ENCODE measurements at regions not wholly inside any gene's neighbourhood (a gene's known extent, or its start where the extent isn't known, plus 50 kb on each side); places are given as distances from the start of the nearest gene placed in this dataset.

DNA sequence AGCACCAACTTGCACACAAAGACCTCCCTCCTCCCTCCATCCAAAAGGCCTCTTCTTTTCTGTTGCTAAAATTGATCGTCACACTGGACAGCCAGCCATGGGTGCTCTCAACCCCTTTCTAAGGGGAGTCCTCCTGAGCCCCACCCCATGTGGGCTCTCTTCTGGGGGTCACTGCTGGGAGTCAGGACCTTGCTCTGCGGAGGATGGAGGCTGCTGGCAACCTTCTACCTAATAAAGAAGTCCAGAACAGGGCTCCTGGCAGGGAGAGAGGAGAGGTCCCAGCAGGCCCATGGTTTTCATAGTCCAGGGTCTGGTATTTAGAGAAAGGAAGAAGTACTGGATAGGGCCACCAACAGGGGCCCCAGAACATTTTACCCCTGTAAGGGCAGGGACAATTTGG lies 67.6 kb upstream of the OTOS start:
- CTCF ChIA-PET, result no interaction called here

DNA sequence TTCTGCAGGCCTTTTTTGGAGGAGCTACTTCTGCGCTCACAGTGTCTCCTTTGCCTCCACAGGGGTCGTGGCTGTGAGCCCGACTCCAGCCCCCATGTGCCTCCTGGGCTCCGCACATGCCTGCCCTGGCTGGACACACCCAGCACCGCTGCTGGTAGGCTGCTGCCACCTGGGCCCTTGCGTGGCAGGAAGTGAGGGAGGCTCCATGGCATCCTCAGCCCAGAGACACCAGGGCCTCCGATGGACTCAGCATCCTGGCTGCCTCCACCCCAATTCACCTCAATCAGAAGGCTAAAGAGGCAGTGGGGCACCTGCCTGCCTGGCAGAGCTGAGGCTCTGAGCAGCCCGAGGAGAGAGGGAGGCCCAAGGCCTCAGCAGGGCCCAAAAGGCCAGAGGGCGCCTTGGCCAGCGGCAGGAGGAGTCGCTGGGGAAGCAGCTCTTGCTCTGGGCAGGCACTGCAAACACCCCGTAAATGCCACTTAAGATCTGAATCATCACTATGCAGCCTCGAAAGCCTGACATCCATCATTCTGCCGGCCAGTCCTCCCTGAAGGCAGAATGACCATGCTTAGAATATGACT lies 68.3 kb upstream of the OTOS start:
- CTCF ChIA-PET, result no interaction called here

More for the DNA sequence above, 67.6 kb upstream of the OTOS start:
- POLR2A ChIA-PET, result no interaction called here

DNA sequence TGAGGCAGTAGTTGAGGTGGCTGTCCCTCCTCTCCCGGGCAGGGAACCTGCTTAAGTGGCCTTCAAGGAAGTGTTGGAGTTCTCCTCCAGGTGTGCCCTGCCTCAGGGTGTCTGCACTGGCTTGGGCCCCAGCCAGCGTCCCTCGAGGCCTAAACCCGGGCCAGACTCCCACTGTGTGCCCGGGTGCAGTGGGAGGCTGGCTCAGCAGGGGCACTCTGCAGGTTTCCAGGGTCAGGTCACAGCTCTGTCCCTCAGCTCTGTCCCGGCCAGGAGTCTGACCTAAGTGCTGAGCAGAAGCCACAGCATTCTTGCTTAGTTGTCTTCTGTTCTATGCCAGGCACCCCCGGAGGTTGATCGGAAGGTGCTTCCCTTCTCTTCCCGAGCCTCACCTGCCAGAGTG lies 69.0 kb upstream of the OTOS start:
- ChIA-PET CTCF (no interaction called here), POLR2A (no interaction called here)

More for the DNA sequence above, 68.3 kb upstream of the OTOS start:
- POLR2A ChIA-PET, result no interaction called here

DNA sequence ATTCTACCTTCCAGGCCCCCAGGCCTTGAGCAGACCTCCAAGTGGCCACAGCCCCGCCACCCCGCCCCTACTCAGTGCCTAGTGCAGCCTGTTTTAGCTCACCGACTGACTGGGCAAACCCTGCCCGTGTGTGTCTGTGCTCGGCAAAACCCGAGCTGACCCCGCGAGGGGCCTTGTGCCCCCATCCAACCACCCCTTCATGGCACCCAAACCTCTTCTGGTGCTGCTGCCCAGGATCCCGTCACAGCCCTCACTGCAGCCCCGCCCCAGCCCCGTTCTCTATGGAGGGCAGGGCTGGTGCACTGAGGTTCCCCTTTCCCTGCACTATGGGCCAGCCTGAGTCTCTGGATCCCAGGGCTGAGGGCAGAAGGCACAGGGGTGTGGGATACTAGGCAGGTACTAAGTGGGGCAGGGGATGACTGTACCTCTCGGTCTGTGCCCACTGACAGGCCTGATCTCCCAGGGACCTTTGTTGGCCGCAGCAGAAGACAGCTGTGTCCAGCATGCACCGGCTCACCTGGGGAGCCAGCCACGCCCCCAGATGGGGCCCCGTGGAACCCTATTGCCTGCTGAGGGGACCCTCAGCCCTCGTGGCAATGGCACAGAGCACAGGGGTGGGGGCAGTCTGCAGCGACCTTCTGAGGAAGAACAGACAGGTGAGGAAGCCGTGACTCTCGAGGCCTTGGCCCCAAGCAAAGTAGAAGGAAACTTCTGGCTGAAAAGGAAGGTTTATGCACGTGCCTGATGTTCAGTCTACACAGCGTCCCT lies 69.9 kb upstream of the OTOS start:
- POLR2A ChIA-PET, result no interaction called here

GRCh38 chr2:240211096-240211495 lies 70.6 kb upstream of the OTOS start:
- CTCF ChIA-PET, result no interaction called here
- POLR2A ChIA-PET, result no interaction called here

More for the DNA sequence above, 69.9 kb upstream of the OTOS start:
- CTCF ChIA-PET, result no interaction called here

DNA sequence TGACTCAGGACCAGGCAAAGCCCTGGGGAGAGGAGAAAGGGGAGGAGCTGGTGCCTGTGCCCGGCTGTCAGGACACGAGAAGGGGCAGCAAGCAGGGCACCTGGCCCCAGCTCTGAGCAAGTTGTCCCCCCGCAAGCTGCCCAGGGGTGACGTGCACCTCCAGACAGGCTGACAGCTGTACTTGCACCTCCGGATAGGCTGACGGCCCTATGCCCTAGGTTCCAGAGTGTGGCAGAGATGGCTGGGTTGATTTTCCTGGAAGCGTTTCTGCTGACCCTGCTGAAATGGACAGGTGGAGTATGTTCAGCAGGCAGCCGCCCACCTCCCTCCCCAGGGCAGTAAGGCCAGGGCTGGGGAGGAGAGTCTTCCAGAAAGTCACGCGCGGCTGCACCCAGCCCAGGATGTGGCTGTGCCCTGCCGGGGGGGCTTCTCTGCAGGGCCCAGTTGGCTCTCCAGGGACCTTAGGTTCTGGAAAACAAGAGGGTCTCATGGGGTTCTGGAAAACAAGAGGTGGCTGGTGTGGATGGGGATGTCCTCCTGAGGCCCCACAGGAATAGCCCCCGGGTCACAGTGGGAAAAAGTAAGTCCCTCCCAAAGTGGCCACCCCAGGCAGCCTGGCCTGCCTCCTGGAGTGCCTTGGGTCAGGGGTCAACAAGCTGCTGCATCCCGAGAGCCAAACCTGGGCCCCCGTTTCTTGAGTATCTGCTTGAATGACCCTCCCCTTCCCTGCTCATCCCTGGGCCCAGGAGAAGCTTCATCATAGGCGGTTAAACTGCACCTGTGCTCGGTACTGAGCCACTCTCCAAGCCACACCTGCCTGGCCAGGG lies 71.4 kb upstream of the OTOS start:
- CTCF ChIA-PET, result no interaction called here
- POLR2A ChIA-PET, result no interaction called here

- ChIA-PET CTCF (no interaction called here), POLR2A (no interaction called here)
These were observed 72.2 kb upstream of the OTOS start for GRCh38 chr2:240212425-240213225.

GRCh38 chr2:240213226-240213475 lies 72.7 kb upstream of the OTOS start:
- POLR2A ChIA-PET, result no interaction called here
- CTCF ChIA-PET, result no interaction called here

DNA sequence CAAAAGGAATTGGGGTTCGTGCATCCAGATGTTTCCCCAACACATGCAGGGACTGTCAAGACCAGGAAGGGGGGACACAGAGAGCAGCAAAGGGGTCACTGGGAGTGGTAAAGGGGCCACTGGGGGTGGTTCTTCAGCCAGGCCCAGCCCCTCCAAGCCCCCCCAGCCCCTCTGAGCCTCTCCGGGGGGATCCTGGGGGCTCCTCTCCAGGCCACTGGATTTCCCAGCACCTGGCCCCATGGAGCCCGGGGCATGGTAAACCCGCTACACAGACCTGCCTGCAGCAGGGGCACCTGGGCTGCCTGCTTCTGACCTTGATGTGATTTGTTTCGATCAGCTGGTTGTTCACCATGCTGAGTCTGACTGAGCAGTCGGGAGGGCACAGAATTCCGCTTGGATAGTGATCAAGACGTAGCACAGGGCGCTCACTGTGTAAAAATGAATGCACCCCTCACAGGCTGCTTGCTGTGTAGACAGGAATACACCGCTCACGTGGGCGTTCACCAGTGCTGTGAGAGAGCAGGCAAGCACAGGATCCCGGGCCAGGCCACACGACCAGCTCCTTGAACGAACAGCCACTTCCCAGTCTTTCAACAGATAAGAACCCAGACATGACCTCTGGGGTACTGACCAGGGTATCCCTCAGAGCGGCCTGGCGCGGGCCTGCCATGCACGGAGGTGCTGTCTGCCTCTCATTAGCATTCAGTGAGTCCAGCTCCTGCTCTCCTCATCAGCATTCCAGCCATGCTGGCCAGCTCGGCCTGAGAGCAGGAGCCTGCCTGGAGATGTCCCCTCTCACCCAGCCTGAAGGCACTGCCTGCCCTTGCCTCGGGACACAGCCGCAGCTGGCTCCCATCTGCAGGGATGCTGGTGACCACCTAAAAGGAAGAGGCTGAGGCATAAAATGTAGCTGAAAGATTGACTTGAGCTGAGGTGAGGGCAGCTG lies 73.3 kb upstream of the OTOS start:
- ChIA-PET CTCF (interaction anchor here (1.1 kb wide), 1 partner anchor 14 kb away, joined by 3 read pairs; no protein-coding TSS in a partner anchor), POLR2A (no interaction called here)

DNA sequence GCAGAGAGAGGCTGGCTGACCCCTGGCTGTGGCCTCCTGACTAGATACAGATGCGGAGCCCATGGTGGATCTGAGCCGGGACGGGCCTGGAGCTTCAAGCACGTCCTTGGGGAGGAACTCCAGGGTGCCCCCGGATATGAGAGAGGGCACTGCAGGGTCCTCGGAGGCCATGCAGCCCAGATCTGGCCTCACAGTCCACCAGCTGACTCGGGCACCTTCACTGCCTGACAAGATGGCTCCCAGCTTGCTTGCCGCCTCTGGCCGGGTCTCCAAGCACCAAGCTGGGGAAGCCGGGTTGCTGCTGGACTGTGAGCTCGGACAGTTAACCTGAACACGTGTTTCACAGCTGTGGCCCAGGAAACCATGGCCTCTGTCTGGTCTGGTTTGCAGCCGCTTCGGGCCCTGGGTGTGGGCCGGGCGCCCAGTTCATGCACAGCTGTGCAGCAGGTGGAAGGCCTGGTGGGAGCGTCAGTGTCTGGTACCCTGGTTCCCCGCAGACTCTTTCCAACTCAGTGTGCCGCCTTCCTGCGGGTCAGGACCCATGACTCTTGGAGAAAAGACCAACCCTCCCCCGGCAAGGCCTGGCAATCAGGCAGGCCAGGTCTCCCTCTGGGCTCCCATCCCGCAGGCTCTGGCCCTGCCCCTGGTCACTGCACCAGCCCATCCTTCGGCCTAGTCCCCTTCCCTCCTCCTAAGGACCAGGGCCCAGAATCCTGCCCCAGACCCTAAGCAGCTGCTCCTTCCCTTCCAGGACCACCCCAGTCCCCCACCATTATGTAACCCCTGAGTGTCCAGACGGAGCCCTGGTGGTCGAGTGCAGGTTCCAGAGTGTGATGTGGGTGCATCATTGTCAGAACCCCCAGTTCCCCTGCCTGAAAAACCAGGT lies 74.6 kb upstream of the OTOS start:
- ChIA-PET CTCF (interaction anchor here (1.1 kb wide), 1 partner anchor 13 kb away, joined by 3 read pairs; no protein-coding TSS in a partner anchor), POLR2A (no interaction called here)

DNA sequence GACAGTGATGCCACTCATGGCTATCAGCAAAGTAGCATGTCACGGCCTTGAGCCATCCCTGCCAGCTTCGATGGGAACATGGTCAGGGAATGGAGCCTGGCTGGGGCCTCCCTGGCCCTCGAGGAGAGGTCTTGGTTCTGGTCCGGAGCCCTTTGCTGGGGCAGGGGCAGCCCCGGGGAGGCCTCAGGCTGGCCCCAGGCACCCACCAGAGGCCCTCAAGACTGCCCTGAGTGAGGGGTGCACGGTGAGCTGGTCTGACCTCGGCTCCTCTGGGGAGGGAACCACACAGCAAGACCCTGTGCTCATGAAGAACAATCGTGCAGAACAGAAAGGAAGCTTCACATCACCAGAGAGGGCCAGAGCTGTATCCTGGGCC lies 75.2 kb upstream of the OTOS start:
- CTCF ChIA-PET, result no interaction called here
- POLR2A ChIA-PET, result no interaction called here

DNA sequence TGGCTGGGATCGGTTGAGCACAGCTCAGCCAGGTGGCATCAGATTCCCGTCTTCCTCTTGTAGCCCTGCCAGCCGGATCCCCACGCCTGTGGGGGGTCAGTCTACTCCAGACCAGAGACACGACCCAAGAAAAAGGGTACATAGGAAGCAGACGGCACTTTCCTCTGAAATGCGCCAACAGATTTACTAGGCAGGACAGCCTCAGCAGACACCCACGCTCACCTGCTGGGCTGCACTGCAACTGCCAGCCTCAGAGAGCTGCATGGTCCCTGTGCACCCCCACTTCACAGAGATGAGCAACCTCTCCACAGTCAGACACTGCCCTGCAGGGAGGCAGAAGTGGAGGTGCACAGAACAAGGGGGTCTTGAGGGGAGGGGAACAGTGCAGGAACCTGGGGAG lies 75.7 kb upstream of the OTOS start:
- CTCF ChIA-PET, result no interaction called here
- POLR2A ChIA-PET, result no interaction called here

GRCh38 chr2:240217431-240218301 lies 77.2 kb upstream of the OTOS start:
- ChIA-PET POLR2A (no interaction called here), CTCF (no interaction called here)

DNA sequence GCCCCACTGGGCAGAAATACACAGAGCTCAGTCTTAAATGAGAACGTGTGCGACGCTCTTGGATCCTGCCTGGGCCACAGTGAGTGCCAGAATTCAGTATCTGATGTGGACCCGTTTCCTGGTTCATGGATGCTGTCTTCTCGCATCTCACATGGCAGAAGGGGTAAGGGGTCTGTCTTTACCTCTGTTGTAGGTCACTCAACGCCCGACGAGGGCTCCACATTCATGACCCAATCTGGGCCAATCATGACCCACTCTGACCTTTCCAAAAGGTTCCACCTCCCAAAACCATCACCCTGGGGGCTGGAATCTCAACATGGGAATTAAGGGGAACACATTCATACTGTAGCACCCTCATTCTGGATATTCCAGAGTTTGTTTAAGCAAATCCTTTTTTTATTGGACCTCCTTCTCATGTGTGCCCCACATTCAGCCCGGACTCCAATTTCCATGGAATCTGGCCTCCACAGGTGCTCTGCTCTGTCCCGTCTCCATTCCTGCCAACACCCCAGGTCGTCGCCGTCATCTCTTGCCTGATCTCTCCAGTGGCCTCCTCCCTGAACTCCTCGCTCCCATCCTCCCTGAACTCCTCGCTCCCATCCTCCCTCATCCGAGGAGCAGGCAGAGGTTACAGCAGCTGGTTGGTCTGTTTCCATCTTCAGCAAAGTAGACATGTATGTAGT lies 78.9 kb upstream of the OTOS start:
- ChIA-PET CTCF (interaction anchor here (0.6 kb wide), 1 partner anchor 255 kb away, joined by 4 read pairs; no protein-coding TSS in a partner anchor), POLR2A (no interaction called here)

GRCh38 chr2:240220371-240220770 lies 79.9 kb upstream of the OTOS start:
- ChIA-PET CTCF (no interaction called here), POLR2A (no interaction called here)

DNA sequence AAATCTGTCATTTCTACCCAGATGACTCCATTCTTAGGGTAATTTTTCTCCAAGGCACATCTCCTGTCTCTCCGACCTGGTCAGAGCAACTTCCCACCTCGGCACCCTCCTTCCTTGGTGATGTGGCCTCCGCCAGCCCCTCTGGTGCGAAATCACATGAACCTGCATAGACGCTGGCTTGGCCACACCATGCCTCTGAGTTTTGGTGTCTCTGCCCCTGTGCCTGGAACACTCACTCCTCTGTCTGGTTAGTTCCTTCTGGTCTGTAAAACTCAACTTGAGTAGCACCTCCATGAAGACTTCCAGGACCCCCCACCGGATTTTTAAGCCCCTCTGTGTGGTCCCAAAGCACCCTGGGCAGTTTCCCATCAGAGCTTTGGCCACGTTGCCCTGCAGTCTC lies 83.2 kb upstream of the OTOS start:
- ChIA-PET CTCF (no interaction called here), POLR2A (no interaction called here)

DNA sequence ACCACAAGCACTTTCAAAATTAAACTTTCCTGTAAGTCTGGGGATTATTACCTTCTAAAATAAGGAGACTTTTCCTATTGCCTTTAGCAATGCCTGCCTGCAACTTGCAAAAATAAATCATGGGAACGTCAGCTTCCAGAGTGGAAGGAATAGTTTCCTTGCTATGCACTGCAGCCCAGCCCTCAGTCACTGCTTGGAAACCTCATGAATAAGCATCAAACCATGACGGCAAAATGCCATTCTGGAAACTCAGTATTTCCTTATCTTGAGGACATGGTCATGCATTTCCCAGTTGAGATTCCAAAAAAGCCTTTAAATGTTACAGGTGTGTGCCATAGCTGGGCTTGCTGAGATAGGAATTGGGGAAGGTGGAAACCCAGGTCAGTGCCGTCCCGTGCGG lies 84.2 kb upstream of the OTOS start:
- CTCF ChIA-PET, result no interaction called here
- POLR2A ChIA-PET, result no interaction called here

Data from activated CD8-positive, alpha-beta memory T cell treated with anti-CD3 and anti-CD28 coated beads for 36 hours (primary cell).